Activated B cell treated with CpG ODN at 0.5 μM for 24 hours (primary cell): ENCODE measurements at regions not wholly inside any gene's neighbourhood (a gene's known extent, or its start where the extent isn't known, plus 50 kb on each side); places are given as distances from the start of the nearest gene placed in this dataset.

ENCODE experiments used
- ATAC-seq: fragments of 200-7000 bp; cut with Tn5 transposase; one replicate; pipeline ENCODE4 v1.10.0; 2021; ENCODE audit warnings: low read depth, mild to moderate bottlenecking, moderate library complexity
- CTCF ChIA-PET: fragments of 350-600 bp; sonication (Branson Sonifier 250); formaldehyde crosslinking; loops from one replicate; lab custom pipeline; 2021; ENCODE audit warnings: antibody characterized with exemption; lab: Charles Lee
- POLR2A ChIA-PET: fragments of 350-600 bp; sonication (Branson Sonifier 250); formaldehyde crosslinking; loops from one replicate; lab custom pipeline; 2021; ENCODE audit warnings: antibody characterized with exemption; lab: Charles Lee
- DNase-seq: peaks from one replicate; pipeline ENCODE4 v3.0.0; 2022
- H3K27ac Mint-ChIP-seq: one replicate; pipeline ENCODE4 v1.8.0; 2020; ENCODE audit warnings: mixed read lengths
- H3K27me3 Mint-ChIP-seq: one replicate; pipeline ENCODE4 v1.8.0; 2021; ENCODE audit warnings: mixed read lengths
- H3K36me3 Mint-ChIP-seq: one replicate; pipeline ENCODE4 v1.8.0; 2021; ENCODE audit warnings: low read depth, mixed read lengths
- H3K4me1 Mint-ChIP-seq: one replicate; pipeline ENCODE4 v1.8.0; 2021; ENCODE audit warnings: mixed read lengths
- H3K4me3 Mint-ChIP-seq: one replicate; pipeline ENCODE4 v1.8.0; 2020; ENCODE audit warnings: mild to moderate bottlenecking, mixed read lengths
- H3K9me3 Mint-ChIP-seq: one replicate; pipeline ENCODE4 v1.8.0; 2020; ENCODE audit warnings: mixed read lengths
- intact Hi-C: fragments of 100-400 bp; cut with micrococcal nuclease; formaldehyde crosslinking; loops from one replicate; pipeline ENCODE4 v1.15.1; 2024
- TF ChIP-seq, protein P1 (sequence below): fragments of 200-600 bp; IDR thresholded peaks from one replicate; pipeline ENCODE4 v1.8.0; 2022; ENCODE audit warnings: antibody characterized with exemption, mild to moderate bottlenecking

DNA sequence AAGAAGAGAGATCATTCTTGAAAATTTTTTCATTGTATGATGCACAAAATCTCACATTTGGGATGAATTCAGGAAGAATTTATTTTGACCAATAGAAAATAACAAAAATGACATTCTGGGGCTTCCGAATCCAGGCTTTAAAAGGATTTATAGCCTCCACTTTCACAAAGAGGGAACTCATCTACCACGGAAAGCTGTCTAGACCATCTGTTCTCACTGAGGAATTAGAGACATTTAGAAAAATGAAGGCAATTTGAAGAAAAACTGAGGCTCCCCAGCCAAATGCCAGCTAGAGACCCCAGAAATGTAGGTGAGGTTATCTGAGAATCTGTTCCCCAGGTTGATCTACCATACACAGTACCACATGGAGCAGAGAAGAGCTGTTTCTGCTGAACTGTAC lies 464.3 kb downstream of the TMA16 start:
- TF ChIP-seq, protein P1, sequence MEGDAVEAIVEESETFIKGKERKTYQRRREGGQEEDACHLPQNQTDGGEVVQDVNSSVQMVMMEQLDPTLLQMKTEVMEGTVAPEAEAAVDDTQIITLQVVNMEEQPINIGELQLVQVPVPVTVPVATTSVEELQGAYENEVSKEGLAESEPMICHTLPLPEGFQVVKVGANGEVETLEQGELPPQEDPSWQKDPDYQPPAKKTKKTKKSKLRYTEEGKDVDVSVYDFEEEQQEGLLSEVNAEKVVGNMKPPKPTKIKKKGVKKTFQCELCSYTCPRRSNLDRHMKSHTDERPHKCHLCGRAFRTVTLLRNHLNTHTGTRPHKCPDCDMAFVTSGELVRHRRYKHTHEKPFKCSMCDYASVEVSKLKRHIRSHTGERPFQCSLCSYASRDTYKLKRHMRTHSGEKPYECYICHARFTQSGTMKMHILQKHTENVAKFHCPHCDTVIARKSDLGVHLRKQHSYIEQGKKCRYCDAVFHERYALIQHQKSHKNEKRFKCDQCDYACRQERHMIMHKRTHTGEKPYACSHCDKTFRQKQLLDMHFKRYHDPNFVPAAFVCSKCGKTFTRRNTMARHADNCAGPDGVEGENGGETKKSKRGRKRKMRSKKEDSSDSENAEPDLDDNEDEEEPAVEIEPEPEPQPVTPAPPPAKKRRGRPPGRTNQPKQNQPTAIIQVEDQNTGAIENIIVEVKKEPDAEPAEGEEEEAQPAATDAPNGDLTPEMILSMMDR: no peak
- Mint-ChIP-seq H3K36me3 (no peaks in the 10 kb centered on the region), H3K9me3 (no peaks in the 10 kb centered on the region), H3K27ac (no peak overlapping the region), H3K27me3 (peaks cover 4% of the 10 kb centered on the region), H3K4me1 (no peaks in the 10 kb centered on the region), H3K4me3 (no peak overlapping the region)
- DNase-seq (no peak), ATAC-seq (no peak)
- CTCF ChIA-PET: no interaction called here
- intact Hi-C loops: no loop called here
- POLR2A ChIA-PET: no interaction called here

DNA sequence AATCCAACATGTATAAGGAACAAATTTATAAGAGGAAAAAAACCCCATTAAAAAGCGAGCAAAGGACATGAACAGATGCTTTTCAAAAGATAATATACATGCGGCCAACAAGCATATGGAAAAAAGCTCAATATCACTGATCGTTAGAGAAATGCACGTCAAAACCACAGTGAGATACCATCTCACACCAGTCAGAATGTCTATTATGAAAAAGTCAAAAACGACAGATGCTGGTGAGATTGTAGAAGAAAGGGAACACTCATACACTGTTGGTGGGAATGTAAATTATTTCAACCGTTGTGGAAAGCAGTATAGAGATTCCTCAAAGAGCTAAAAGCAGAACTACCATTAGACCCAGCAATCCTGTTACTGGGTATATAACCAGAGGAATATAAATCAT lies 465.4 kb downstream of the TMA16 start:
- H3K4me3 Mint-ChIP-seq: no peak overlapping the region
- POLR2A ChIA-PET: no interaction called here
- intact Hi-C loops: no loop called here

DNA sequence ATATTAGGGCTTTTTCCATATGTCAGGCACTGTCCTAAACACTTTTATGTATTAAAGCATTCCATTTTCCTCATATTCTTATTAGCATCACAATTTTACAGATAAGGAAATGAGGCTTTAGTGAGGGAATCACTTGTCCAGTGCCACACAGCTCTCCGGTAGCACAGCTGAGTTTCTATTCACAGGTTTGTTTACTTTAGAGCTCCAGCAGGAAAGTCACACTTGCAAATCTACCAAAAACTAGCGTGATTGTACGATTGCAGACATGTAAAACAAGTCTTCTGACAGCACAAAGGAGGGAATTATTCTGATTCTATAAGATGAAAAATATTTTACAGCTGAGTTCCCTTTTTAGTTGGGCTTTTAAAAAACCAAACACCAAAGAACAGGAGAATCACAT lies 472.1 kb downstream of the TMA16 start:
- TF ChIP-seq, protein P1: no peak
- Mint-ChIP-seq H3K36me3 (no peaks in the 10 kb centered on the region), H3K27ac (no peak overlapping the region), H3K9me3 (no peaks in the 10 kb centered on the region), H3K27me3 (no peaks in the 10 kb centered on the region), H3K4me1 (no peaks in the 10 kb centered on the region), H3K4me3 (no peak overlapping the region)
- no peak for DNase-seq
- ChIA-PET POLR2A (no interaction called here), CTCF (no interaction called here)
- ATAC-seq: no peak
- intact Hi-C loops: no loop called here

More for the DNA sequence above, 465.4 kb downstream of the TMA16 start:
- Mint-ChIP-seq H3K27ac (no peak overlapping the region), H3K9me3 (no peaks in the 10 kb centered on the region), H3K4me1 (no peaks in the 10 kb centered on the region), H3K27me3 (peaks cover 4% of the 10 kb centered on the region), H3K36me3 (no peaks in the 10 kb centered on the region)
- DNase-seq (no peak), ATAC-seq (no peak)
- TF ChIP-seq, protein P1: no peak
- CTCF ChIA-PET: no interaction called here

DNA sequence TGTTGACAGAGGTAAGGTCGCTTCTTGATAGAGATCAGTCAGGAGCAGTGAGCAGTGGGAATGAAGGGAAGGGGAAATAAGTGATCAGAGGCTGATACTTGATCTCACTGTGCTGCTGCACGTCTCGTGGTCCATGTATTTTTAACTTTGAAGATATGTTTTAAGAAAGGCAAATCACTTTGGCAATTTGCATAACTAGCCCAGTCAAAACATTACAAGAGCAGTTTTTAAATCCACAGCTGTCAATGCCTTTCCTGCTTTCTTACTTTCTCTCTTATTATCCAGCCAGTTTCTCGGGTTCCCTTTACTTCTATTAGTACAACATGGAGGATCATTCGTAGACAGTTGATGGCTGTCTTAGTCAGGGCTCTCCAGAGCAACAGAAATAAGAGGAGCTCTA lies 472.8 kb downstream of the TMA16 start:
- no peaks in the 10 kb centered on the region for H3K4me1 Mint-ChIP-seq
- H3K4me3 Mint-ChIP-seq: no peak overlapping the region
- CTCF ChIA-PET: no interaction called here
- H3K27ac Mint-ChIP-seq: no peak overlapping the region
- intact Hi-C loops: no loop called here
- no peak for DNase-seq
- no peaks in the 10 kb centered on the region for H3K36me3 Mint-ChIP-seq
- TF ChIP-seq, protein P1: no peak
- POLR2A ChIA-PET: no interaction called here
- no peak for ATAC-seq
- H3K9me3 Mint-ChIP-seq: no peaks in the 10 kb centered on the region
- H3K27me3 Mint-ChIP-seq: peaks cover 2% of the 10 kb centered on the region

DNA sequence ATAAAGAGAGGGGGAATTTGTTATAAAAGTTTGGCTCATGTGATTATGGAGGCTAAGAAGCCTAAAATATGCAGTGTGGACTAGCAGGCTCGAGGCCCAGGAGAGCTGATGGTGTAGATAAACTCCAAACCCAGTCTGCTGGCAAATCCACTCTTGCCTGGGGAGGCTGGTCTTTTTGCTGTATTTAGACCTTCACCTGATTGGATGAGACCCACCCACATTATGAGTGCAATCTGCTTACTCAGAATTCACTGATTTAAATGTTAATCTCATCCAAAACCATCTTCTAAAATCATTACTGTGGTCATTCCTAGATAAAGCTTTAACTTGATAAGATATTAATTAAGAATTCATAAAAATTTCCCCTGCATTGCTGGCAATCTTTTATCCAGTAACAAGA lies 473.2 kb downstream of the TMA16 start:
- H3K4me1 Mint-ChIP-seq: no peaks in the 10 kb centered on the region
- H3K27me3 Mint-ChIP-seq: peaks cover 2% of the 10 kb centered on the region
- H3K36me3 Mint-ChIP-seq: no peaks in the 10 kb centered on the region
- H3K9me3 Mint-ChIP-seq: no peaks in the 10 kb centered on the region
- TF ChIP-seq, protein P1: no peak
- DNase-seq (no peak), ATAC-seq (no peak)
- H3K4me3 Mint-ChIP-seq: no peak overlapping the region
- POLR2A ChIA-PET: no interaction called here
- CTCF ChIA-PET: no interaction called here
- H3K27ac Mint-ChIP-seq: no peak overlapping the region
- intact Hi-C loops: no loop called here
